Caco-2 (cell line): ENCODE measurements at regions not wholly inside any gene's neighbourhood (a gene's known extent, or its start where the extent isn't known, plus 50 kb on each side); places are given as distances from the start of the nearest gene placed in this dataset.

Experiments used
- BruUV-seq: library from RNA; stranded (reverse); fragments of 400-500 nt; replicated peaks from 2 replicates; lab custom pipeline; 2021; lab: Mats Ljungman, UMichigan
- CTCF ChIA-PET: fragments of 300-600 bp; sonication (Branson Sonifier 250); formaldehyde crosslinking; loops from one replicate; lab custom pipeline; 2022; ENCODE audit warnings: antibody characterized with exemption; lab: Charles Lee
- POLR2A ChIA-PET: fragments of 300-600 bp; sonication (Branson Sonifier 250); formaldehyde crosslinking; loops from one replicate; lab custom pipeline; 2022; ENCODE audit warnings: antibody characterized with exemption; lab: Charles Lee
- DNase-seq, 2 experiments: peaks; one replicate each; pipeline versions ENCODE4 v3.0.0 to v3.0.0-alpha.2; 2020 to 2022
- H3K27me3 ChIP-seq: replicated peaks from 2 replicates; pipeline ENCODE4 v1.6.0; 2011; ENCODE audit warnings: low read length; ENCODE audit not compliant: control insufficient read depth, insufficient read depth
- H3K36me3 ChIP-seq: 2 replicates; pipeline ENCODE4 v1.5.1; 2011; ENCODE audit warnings: low read length; ENCODE audit not compliant: control insufficient read depth, insufficient read depth
- H3K4me1 ChIP-seq: fragments of 250-450 bp; sonication (Bioruptor Pico); 2 replicates; pipeline ENCODE4 v1.5.1; 2020; ENCODE audit warnings: mild to moderate bottlenecking
- H3K4me3 ChIP-seq: 2 replicates; pipeline ENCODE4 v1.5.1; 2011; ENCODE audit warnings: low read depth, mild to moderate bottlenecking, control low read depth, low read length
- H3K9me3 ChIP-seq: fragments of 250-450 bp; sonication (Bioruptor Pico); 2 replicates; pipeline ENCODE4 v1.5.1; 2020; ENCODE audit warnings: mild to moderate bottlenecking, moderate library complexity
- H3K27ac Mint-ChIP-seq: one replicate; pipeline ENCODE4 v1.8.0; 2022; ENCODE audit warnings: mixed read lengths; ENCODE audit not compliant: unreplicated experiment
- H3K27me3 Mint-ChIP-seq: one replicate; pipeline ENCODE4 v1.8.0; 2022; ENCODE audit warnings: mixed read lengths; ENCODE audit not compliant: insufficient read depth, unreplicated experiment
- H3K36me3 Mint-ChIP-seq: one replicate; pipeline ENCODE4 v1.8.0; 2022; ENCODE audit warnings: mild to moderate bottlenecking, mixed read lengths; ENCODE audit not compliant: insufficient read depth, unreplicated experiment
- H3K4me1 Mint-ChIP-seq: one replicate; pipeline ENCODE4 v1.8.0; 2022; ENCODE audit warnings: low read depth, mixed read lengths; ENCODE audit not compliant: unreplicated experiment
- H3K4me3 Mint-ChIP-seq: one replicate; pipeline ENCODE4 v1.8.0; 2022; ENCODE audit warnings: mild to moderate bottlenecking, moderate library complexity, mixed read lengths; ENCODE audit not compliant: unreplicated experiment
- H3K9me3 Mint-ChIP-seq: one replicate; pipeline ENCODE4 v1.8.0; 2022; ENCODE audit warnings: mixed read lengths; ENCODE audit not compliant: unreplicated experiment
- CTCF ChIP-seq, 2 experiments: fragments of 200-600 bp in 1 of 2; IDR thresholded peaks; 1 replicate in 1 of 2; 2 replicates in 1 of 2; pipeline versions ENCODE4 v1.5.1 to v1.8.0; 2011 to 2022; ENCODE audit warnings: antibody characterized with exemption in 1 of 2, control low read depth in 1 of 2, inconsistent platforms in 1 of 2, low read depth in 1 of 2, low read length in 1 of 2, mild to moderate bottlenecking in 1 of 2, moderate library complexity in 1 of 2; ENCODE audit not compliant: insufficient read depth in 1 of 2, severe bottlenecking in 1 of 2, unreplicated experiment in 1 of 2
- intact Hi-C: fragments of 100-400 bp; cut with micrococcal nuclease; formaldehyde crosslinking; loops from one replicate; pipeline ENCODE4 v1.10.0; 2022; ENCODE audit not compliant: unreplicated experiment

GRCh38 chr2:16363581-16363980 is 302.1 kb downstream of the CYRIA start:
- intact Hi-C loops = no loop called here
- Histone ChIP-seq H3K27me3 (no peaks in the 10 kb centered on the region), H3K9me3 (no peaks in the 10 kb centered on the region), H3K36me3 (no peaks in the 10 kb centered on the region), H3K4me3 (no peak overlapping the region), H3K4me1 (no peaks in the 10 kb centered on the region)
- CTCF ChIA-PET = no interaction called here
- no peaks in the 10 kb centered on the region for H3K36me3 Mint-ChIP-seq
- no peak for TF ChIP-seq CTCF (IDR thresholded peaks at IDR 0.05; ENCODE audit: insufficient read depth in 1 of 2, low read depth in 1 of 2, low read length in 1 of 2, severe bottlenecking in 1 of 2, unreplicated experiment in 1 of 2)
- H3K9me3 Mint-ChIP-seq = peaks cover 15% of the 10 kb centered on the region
- H3K4me1 Mint-ChIP-seq = peaks cover 1% of the 10 kb centered on the region
- POLR2A ChIA-PET = no interaction called here
- H3K27ac Mint-ChIP-seq = no peak overlapping the region
- no peak overlapping the region for H3K4me3 Mint-ChIP-seq
- BruUV-seq = no TSS peak
- H3K27me3 Mint-ChIP-seq = no peaks in the 10 kb centered on the region
- DNase-seq = no peak

- DNase-seq = no peak
- H3K4me3 ChIP-seq = no peak overlapping the region
- peaks cover 16% of the 10 kb centered on the region for H3K9me3 Mint-ChIP-seq
- intact Hi-C loops = no loop called here
- ChIA-PET CTCF (interaction anchor here (0.6 kb wide), 1 partner anchor 80 kb away, joined by 3 read pairs; no protein-coding TSS in a partner anchor), POLR2A (no interaction called here)
- no peaks in the 10 kb centered on the region for H3K27me3 Mint-ChIP-seq
- no peaks in the 10 kb centered on the region for H3K4me1 Mint-ChIP-seq
- no peaks in the 10 kb centered on the region for H3K27me3 ChIP-seq
- no peak overlapping the region for H3K4me3 Mint-ChIP-seq
- no peaks in the 10 kb centered on the region for H3K4me1 ChIP-seq
- H3K27ac Mint-ChIP-seq = no peak overlapping the region
- H3K36me3 Mint-ChIP-seq = no peaks in the 10 kb centered on the region
- BruUV-seq = no TSS peak
- H3K36me3 ChIP-seq = no peaks in the 10 kb centered on the region
- no peak for TF ChIP-seq CTCF (IDR thresholded peaks at IDR 0.05; ENCODE audit: insufficient read depth in 1 of 2, low read depth in 1 of 2, low read length in 1 of 2, severe bottlenecking in 1 of 2, unreplicated experiment in 1 of 2)
- no peaks in the 10 kb centered on the region; the same call in none of the 2 replicates for H3K9me3 ChIP-seq
Observed at GRCh38 chr2:16362611-16363010, 303.0 kb downstream of the CYRIA start.

GRCh38 chr2:16361261-16361995 is 304.2 kb downstream of the CYRIA start:
- Histone ChIP-seq H3K4me3 (no peak overlapping the region), H3K27me3 (no peaks in the 10 kb centered on the region), H3K36me3 (no peaks in the 10 kb centered on the region), H3K4me1 (no peaks in the 10 kb centered on the region), H3K9me3 (peaks cover 7% of the 10 kb centered on the region)
- no peak for DNase-seq
- no TSS peak for BruUV-seq
- no peaks in the 10 kb centered on the region for H3K4me1 Mint-ChIP-seq
- no peak overlapping the region for H3K27ac Mint-ChIP-seq
- CTCF ChIA-PET = no interaction called here
- H3K9me3 Mint-ChIP-seq = peaks cover 21% of the 10 kb centered on the region
- POLR2A ChIA-PET = no interaction called here
- intact Hi-C loops = no loop called here
- H3K36me3 Mint-ChIP-seq = no peaks in the 10 kb centered on the region
- no peaks in the 10 kb centered on the region for H3K27me3 Mint-ChIP-seq
- no peak for TF ChIP-seq CTCF (IDR thresholded peaks at IDR 0.05; ENCODE audit: insufficient read depth in 1 of 2, low read depth in 1 of 2, low read length in 1 of 2, severe bottlenecking in 1 of 2, unreplicated experiment in 1 of 2)
- no peak overlapping the region for H3K4me3 Mint-ChIP-seq
